Mesenchymal stem cell (in vitro differentiated cells and primary cell): ENCODE measurements at regions not wholly inside any gene's neighbourhood (a gene's known extent, or its start where the extent isn't known, plus 50 kb on each side); places are given as distances from the start of the nearest gene placed in this dataset.

Experiments
- DNase-seq: peaks from one replicate; pipeline ENCODE4 v3.0.0-alpha.2; 2013
- H2AFZ ChIP-seq: one replicate; pipeline ENCODE4 v1.6.1; 2013; ENCODE audit warnings: low read depth, mild to moderate bottlenecking, control low read depth, inconsistent platforms, low read length, moderate library complexity
- H2AK5ac ChIP-seq: 2 replicates; pipeline ENCODE4 v1.6.1; 2013; ENCODE audit warnings: low read length, moderate library complexity, mild to moderate bottlenecking, inconsistent platforms; ENCODE audit not compliant: severe bottlenecking
- H2BK120ac ChIP-seq: one replicate; pipeline ENCODE4 v1.6.1; 2013; ENCODE audit warnings: low read depth, mild to moderate bottlenecking, inconsistent platforms, low read length, moderate library complexity
- H2BK12ac ChIP-seq, 2 experiments: one replicate each; pipeline ENCODE4 v1.6.1; 2013; ENCODE audit warnings: inconsistent platforms in 2 of 2, low read length in 2 of 2, mild to moderate bottlenecking in 2 of 2, moderate library complexity in 2 of 2, control low read depth in 1 of 2
- H2BK15ac ChIP-seq: one replicate; pipeline ENCODE4 v1.6.1; 2013; ENCODE audit warnings: mild to moderate bottlenecking, low read depth, inconsistent platforms; ENCODE audit not compliant: poor library complexity, severe bottlenecking
- H2BK5ac ChIP-seq: 2 replicates; pipeline ENCODE4 v1.6.1; 2013; ENCODE audit warnings: low read depth, mild to moderate bottlenecking, low read length, control low read depth, inconsistent platforms; ENCODE audit not compliant: poor library complexity, severe bottlenecking
- H3K14ac ChIP-seq, 2 experiments: one replicate each; pipeline ENCODE4 v1.6.1; 2013; ENCODE audit warnings: inconsistent platforms in 2 of 2, low read length in 2 of 2, control low read depth in 1 of 2, mild to moderate bottlenecking in 1 of 2, moderate library complexity in 1 of 2
- H3K18ac ChIP-seq, 2 experiments: one replicate each; pipeline ENCODE4 v1.6.1; 2013; ENCODE audit warnings: inconsistent platforms in 2 of 2, low read length in 2 of 2, control low read depth in 1 of 2, low read depth in 1 of 2, mild to moderate bottlenecking in 1 of 2
- H3K23ac ChIP-seq, 2 experiments: one replicate each; pipeline ENCODE4 v1.6.1; 2013; ENCODE audit warnings: inconsistent platforms in 2 of 2, low read length in 2 of 2, mild to moderate bottlenecking in 2 of 2, moderate library complexity in 2 of 2, control low read depth in 1 of 2
- H3K27ac ChIP-seq: 2 replicates; pipeline ENCODE4 v1.5.1; 2013; ENCODE audit warnings: mild to moderate bottlenecking, moderate library complexity, low read length, control low read depth, inconsistent platforms; ENCODE audit not compliant: poor library complexity, severe bottlenecking
- H3K27me3 ChIP-seq, 2 experiments: 2 replicates each; pipeline versions ENCODE4 v1.6.1 to v1.7.0; 2013; ENCODE audit warnings: low read length in 2 of 2, mild to moderate bottlenecking in 2 of 2, moderate library complexity in 2 of 2, control low read depth in 1 of 2, inconsistent platforms in 1 of 2; ENCODE audit not compliant: control insufficient read depth in 1 of 2, insufficient read depth in 1 of 2
- H3K36me3 ChIP-seq, 2 experiments: 2 replicates each; pipeline versions ENCODE4 v1.6.1 to v1.7.0; 2013; ENCODE audit warnings: low read length in 2 of 2, control low read depth in 1 of 2, inconsistent platforms in 1 of 2, low read depth in 1 of 2, mild to moderate bottlenecking in 1 of 2; ENCODE audit not compliant: insufficient read depth in 2 of 2, control insufficient read depth in 1 of 2
- H3K4ac ChIP-seq, 2 experiments: one replicate each; pipeline ENCODE4 v1.6.1; 2013; ENCODE audit warnings: inconsistent platforms in 2 of 2, low read length in 2 of 2, mild to moderate bottlenecking in 2 of 2, moderate library complexity in 2 of 2, control low read depth in 1 of 2, low read depth in 1 of 2
- H3K4me1 ChIP-seq: 2 replicates; pipeline ENCODE4 v1.6.1; 2013; ENCODE audit warnings: low read depth, low read length, control low read depth; ENCODE audit not compliant: control insufficient read depth, insufficient read depth
- H3K4me2 ChIP-seq: 2 replicates; pipeline ENCODE4 v1.6.1; 2013; ENCODE audit warnings: low read length, mild to moderate bottlenecking, inconsistent platforms; ENCODE audit not compliant: poor library complexity, severe bottlenecking
- H3K4me3 ChIP-seq, 2 experiments: 2 replicates each; pipeline versions ENCODE4 v1.5.1 to v1.7.0; 2013; ENCODE audit warnings: low read length in 2 of 2, mild to moderate bottlenecking in 2 of 2, control low read depth in 1 of 2, low read depth in 1 of 2; ENCODE audit not compliant: insufficient read depth in 1 of 2
- H3K79me1 ChIP-seq: replicated peaks from 2 replicates; pipeline ENCODE4 v1.6.1; 2013; ENCODE audit warnings: mild to moderate bottlenecking, control low read depth, low read length, inconsistent platforms; ENCODE audit not compliant: poor library complexity, severe bottlenecking
- H3K9ac ChIP-seq: 2 replicates; pipeline ENCODE4 v1.7.0; 2013; ENCODE audit warnings: mild to moderate bottlenecking, low read length, moderate library complexity
- H3K9me3 ChIP-seq: 2 replicates; pipeline ENCODE4 v1.7.0; 2013; ENCODE audit warnings: mild to moderate bottlenecking, low read length; ENCODE audit not compliant: control insufficient read depth
- H4K8ac ChIP-seq: one replicate; pipeline ENCODE4 v1.6.1; 2013; ENCODE audit warnings: inconsistent platforms, mild to moderate bottlenecking, low read length, moderate library complexity
- H4K91ac ChIP-seq: one replicate; pipeline ENCODE4 v1.6.1; 2013; ENCODE audit warnings: mild to moderate bottlenecking, low read length, inconsistent platforms
- WGBS: methylation state at CpG from one replicate; pipeline ENCODE4 v1.1.7; 2013; ENCODE audit warnings: mixed read lengths; 5-methylcytosine and 5-hydroxymethylcytosine counted together

DNA sequence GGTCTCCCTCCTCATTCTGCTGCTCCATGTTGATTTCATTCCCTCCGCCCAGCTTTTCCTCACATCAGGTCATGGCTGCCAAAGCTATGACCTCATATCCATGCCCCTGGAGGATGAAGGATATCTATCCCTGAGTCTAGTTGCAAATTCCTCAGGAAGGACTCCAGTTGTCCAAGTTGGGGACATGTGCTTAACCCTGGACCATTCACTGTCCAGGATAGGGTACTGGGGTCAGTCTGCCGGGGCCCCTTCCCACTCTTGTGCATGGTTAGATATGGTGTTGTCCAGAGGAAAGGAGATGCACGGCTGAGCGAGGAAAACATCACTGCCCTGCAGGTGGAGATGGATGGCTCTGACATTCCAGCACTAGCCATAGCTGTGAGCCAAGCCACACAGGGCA lies 51.9 kb upstream of the COMTD1 start:
- H3K9ac ChIP-seq, result no peak overlapping the region
- peaks cover 15% of the 10 kb centered on the region for H3K9me3 ChIP-seq
- no peak overlapping the region for H3K4me2 ChIP-seq
- H3K23ac ChIP-seq, result no peak overlapping the region
- H3K4ac ChIP-seq, result no peak overlapping the region
- no peak overlapping the region for H2BK120ac ChIP-seq
- H3K14ac ChIP-seq, result no peak overlapping the region
- 96% methylated on average over 4 of the region's 4 CpGs for WGBS
- peaks cover 25 to 69% of the 10 kb centered on the region in 2 experiments for H3K27me3 ChIP-seq
- H4K91ac ChIP-seq, result no peak overlapping the region
- H4K8ac ChIP-seq, result no peak overlapping the region
- H3K36me3 ChIP-seq, result no peaks in the 10 kb centered on the region
- H2AFZ ChIP-seq, result no peak overlapping the region
- no peaks in the 10 kb centered on the region for H3K79me1 ChIP-seq
- H3K27ac ChIP-seq, result no peak overlapping the region
- no peak overlapping the region for H3K4me3 ChIP-seq
- H2AK5ac ChIP-seq, result no peak overlapping the region
- H3K18ac ChIP-seq, result no peak overlapping the region
- peaks cover 6% of the 10 kb centered on the region for H3K4me1 ChIP-seq
- no peak overlapping the region for H2BK5ac ChIP-seq
- no peak overlapping the region for H2BK15ac ChIP-seq
- H2BK12ac ChIP-seq, result no peak overlapping the region
- DNase-seq, result no peak

GRCh38 chr10:75286901-75287300 lies 51.1 kb upstream of the COMTD1 start:
- peaks cover 6% of the 10 kb centered on the region for H3K4me1 ChIP-seq
- H4K91ac ChIP-seq, result no peak overlapping the region
- no peak for DNase-seq
- no peak overlapping the region for H3K27ac ChIP-seq
- no peak overlapping the region for H3K23ac ChIP-seq
- no peak overlapping the region for H2BK15ac ChIP-seq
- no peak overlapping the region for H2AK5ac ChIP-seq
- WGBS, result 84% methylated on average over 2 of the region's 2 CpGs
- no peak overlapping the region for H2BK120ac ChIP-seq
- H3K4ac ChIP-seq, result no peak overlapping the region
- H3K9ac ChIP-seq, result no peak overlapping the region
- no peak overlapping the region for H2AFZ ChIP-seq
- H3K4me2 ChIP-seq, result no peak overlapping the region
- no peak overlapping the region for H3K14ac ChIP-seq
- H3K79me1 ChIP-seq, result no peaks in the 10 kb centered on the region
- no peak overlapping the region for H3K4me3 ChIP-seq
- H3K18ac ChIP-seq, result no peak overlapping the region
- peaks cover 33 to 70% of the 10 kb centered on the region in 2 experiments for H3K27me3 ChIP-seq
- H3K36me3 ChIP-seq, result no peaks in the 10 kb centered on the region
- no peak overlapping the region for H2BK5ac ChIP-seq
- H4K8ac ChIP-seq, result no peak overlapping the region
- H2BK12ac ChIP-seq, result no peak overlapping the region
- peaks cover 15% of the 10 kb centered on the region for H3K9me3 ChIP-seq
